Cardiac fibroblast (primary cell): ENCODE measurements at regions not wholly inside any gene's neighbourhood (a gene's known extent, or its start where the extent isn't known, plus 50 kb on each side); places are given as distances from the start of the nearest gene placed in this dataset.

Source experiments
- DNase-seq, 2 donors: peaks; one replicate each; pipeline versions ENCODE4 v3.0.0 to v3.0.0-alpha.2; 2010; ENCODE audit warnings: low read depth in 2 of 2
- H3K4me3 ChIP-seq, 2 donors: replicated peaks in 1 of 2; 1 replicate in 1 of 2; 2 replicates in 1 of 2; pipeline ENCODE4 v1.5.1; 2011; ENCODE audit warnings: low read depth in 2 of 2, low read length in 2 of 2, mild to moderate bottlenecking in 2 of 2, moderate library complexity in 1 of 2
- CTCF ChIP-seq: IDR thresholded peaks from one replicate; pipeline ENCODE4 v1.5.1; 2011; ENCODE audit warnings: low read depth, mild to moderate bottlenecking, low read length, inconsistent platforms

- no peak for TF ChIP-seq CTCF
- DNase-seq, result no peak
- H3K4me3 ChIP-seq, result no peak overlapping the region
Observed at GRCh38 chr12:79522989-79523386, 167.8 kb downstream of the PAWR start.

DNA sequence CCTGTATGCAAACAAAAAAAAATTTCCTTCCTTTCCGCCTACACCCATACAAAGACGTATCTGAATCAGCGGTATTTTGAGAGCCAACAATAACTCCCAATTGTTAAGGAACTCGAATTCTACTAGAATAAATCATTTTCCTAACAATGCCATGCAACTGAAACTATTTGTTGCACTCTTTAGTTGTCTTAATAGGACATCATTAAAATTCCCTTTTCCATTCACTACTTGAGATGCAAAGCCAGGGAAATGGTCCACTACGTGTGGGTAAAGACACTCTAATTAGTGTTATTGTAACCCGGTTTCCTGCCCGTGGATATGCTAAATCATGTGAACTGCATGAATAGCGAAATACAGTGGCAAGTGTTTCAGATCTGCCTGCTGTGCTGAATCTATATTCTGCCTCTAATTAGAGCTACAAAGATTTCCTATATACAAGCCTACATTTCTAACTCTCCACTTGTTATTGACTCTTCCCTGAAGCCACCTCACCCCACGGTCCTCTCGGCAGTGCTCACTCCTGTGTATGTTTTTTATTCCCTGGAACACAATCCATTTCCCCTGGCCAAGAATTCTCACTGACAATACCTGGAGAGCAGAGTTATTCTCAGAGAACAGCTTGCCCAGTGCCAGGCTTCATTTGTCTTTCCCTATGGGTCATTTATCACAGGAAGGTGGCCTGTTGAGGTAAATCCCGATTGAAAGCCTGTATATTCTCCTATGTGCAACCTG, 168.3 kb downstream of the PAWR start:
- DNase-seq, result peak in 1 of 2 donors; percentile 42
- TF ChIP-seq CTCF, result no peak
- no peak overlapping the region for H3K4me3 ChIP-seq

DNA sequence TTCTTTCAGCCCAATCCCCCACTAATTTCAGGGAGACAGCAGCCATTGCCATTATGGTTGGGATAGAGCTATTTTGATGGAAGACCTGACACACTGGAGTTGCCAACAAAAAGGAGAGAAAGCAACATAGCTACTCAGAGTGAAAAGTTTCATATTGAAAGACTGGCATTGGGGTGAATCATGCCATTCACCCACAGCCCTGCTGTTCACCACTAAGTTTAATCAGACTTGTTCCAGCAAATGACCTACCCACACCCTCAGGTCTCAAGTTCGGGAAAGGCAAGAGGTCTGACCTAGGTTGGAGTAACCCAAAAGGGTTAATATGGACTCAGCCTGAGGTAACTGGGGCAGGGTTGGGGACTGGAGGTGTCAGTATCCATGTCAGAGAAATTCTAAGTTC, 169.2 kb downstream of the PAWR start:
- no peak for TF ChIP-seq CTCF
- DNase-seq, result peak in 1 of 2 donors; percentile 17
- H3K4me3 ChIP-seq, result no peak overlapping the region

DNA sequence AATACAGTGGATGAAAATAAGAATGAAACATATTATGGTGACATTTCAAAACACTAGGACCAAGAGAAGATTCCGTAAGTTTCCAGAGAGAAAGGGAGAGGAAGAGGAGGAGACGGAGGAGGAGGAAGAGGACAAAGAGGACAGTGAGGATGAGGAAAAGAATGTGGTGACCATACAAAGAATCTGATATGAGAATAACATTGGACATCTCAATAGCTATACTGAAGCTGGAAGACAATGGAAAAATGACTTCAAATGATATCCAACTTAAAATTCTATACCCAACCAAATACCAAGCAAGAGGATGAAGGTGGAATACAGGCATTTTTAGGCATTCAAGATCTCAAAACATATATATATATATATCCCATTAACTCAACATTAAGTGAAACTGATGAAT, 173.4 kb downstream of the PAWR start:
- TF ChIP-seq CTCF, result no peak
- no peak for DNase-seq
- no peak overlapping the region for H3K4me3 ChIP-seq

GRCh38 chr12:79515530-79515935, 175.2 kb downstream of the PAWR start:
- no peak overlapping the region for H3K4me3 ChIP-seq
- peak in 1 of 2 donors; percentile 37 for DNase-seq
- no peak for TF ChIP-seq CTCF

DNA sequence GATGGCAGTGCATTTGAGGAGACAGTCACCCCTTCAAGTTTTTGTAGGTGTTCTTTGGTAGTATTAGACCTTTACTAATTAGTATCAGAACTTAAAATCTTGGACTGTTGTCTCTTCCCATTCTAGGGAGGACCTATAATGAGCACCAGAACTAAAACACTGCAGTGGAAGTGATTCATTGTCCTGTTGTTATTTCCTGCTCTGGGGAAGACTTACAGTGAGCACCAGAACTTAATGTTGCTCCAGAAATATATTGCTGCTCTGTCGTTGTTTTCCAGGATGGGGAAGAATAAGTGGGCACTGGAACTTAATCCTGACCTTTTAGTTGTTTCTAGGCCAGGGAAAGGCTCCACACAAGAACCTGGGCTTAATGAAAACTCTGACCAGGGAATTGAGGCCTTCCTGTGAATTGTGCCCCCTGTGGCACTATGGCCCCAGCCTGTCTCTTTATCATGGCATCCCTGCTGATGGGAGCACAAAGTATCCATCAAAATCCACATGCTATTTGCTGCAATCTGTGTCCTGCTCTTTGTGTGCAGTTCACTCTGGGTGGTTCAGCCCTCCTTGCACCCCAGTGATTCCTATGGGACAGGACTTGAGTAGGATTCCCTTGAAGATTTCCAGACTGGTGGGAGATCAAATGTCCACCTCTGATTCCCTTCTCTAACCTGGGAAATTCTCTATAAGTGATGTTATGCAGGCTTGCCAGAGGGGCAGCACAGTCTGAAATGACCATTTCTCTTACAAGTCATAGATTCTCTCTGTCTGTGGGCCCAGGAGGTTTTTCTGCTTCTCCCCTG, 175.8 kb downstream of the PAWR start:
- no peak overlapping the region for H3K4me3 ChIP-seq
- DNase-seq, result peak; percentile 18 to 68
- no peak for TF ChIP-seq CTCF
